CD4-positive, alpha-beta T cell treated with Interleukin-17A for 1 hour (primary cell): ENCODE measurements at regions not wholly inside any gene's neighbourhood (a gene's known extent, or its start where the extent isn't known, plus 50 kb on each side); places are given as distances from the start of the nearest gene placed in this dataset.
"Not testable (repeated sequence)": the region's sequence is repeated elsewhere in the genome, so short reads cannot be mapped to it uniquely, and the experiment has no call there.

Source experiments
- DNase-seq: peaks from one replicate; pipeline ENCODE4 v3.0.0-alpha.2; 2020

- DNase-seq = peak; percentile 37
Measured at GRCh38 chr22:40094485-40094884, 83.2 kb upstream of the TNRC6B start.

GRCh38 chr22:40099887-40100286 lies 77.8 kb upstream of the TNRC6B start:
- DNase-seq = not testable (repeated sequence)

- DNase-seq = no peak
Measured at GRCh38 chr22:40105755-40106154, 72.0 kb upstream of the TNRC6B start.

- peak; percentile 34 for DNase-seq
Measured at GRCh38 chr22:40107244-40107643, 70.5 kb upstream of the TNRC6B start.

GRCh38 chr22:40107851-40108378 lies 69.8 kb upstream of the TNRC6B start:
- DNase-seq = no peak

- DNase-seq = no peak
Measured at GRCh38 chr22:40108396-40108795, 69.3 kb upstream of the TNRC6B start.

- DNase-seq = not testable (repeated sequence)
Measured at GRCh38 chr22:40108926-40109325, 68.8 kb upstream of the TNRC6B start.

- no peak for DNase-seq
Measured at GRCh38 chr22:40111451-40111850, 66.3 kb upstream of the TNRC6B start.

- DNase-seq = no peak
Measured at GRCh38 chr22:40112595-40112994, 65.1 kb upstream of the TNRC6B start.

GRCh38 chr22:40113696-40114095 lies 64.0 kb upstream of the TNRC6B start:
- DNase-seq = no peak

GRCh38 chr22:40114411-40114810 lies 63.3 kb upstream of the TNRC6B start:
- DNase-seq = no peak

GRCh38 chr22:40116496-40117200 lies 61.1 kb upstream of the TNRC6B start:
- peak; percentile 69 for DNase-seq

GRCh38 chr22:40118979-40119378 lies 58.7 kb upstream of the TNRC6B start:
- DNase-seq = no peak

- no peak for DNase-seq
Measured at GRCh38 chr22:40120848-40121247, 56.9 kb upstream of the TNRC6B start.

- no peak for DNase-seq
Measured at GRCh38 chr22:40121461-40121860, 56.3 kb upstream of the TNRC6B start.

- no peak for DNase-seq
Measured at GRCh38 chr22:40122792-40123191, 54.9 kb upstream of the TNRC6B start.

- DNase-seq = no peak
Measured at GRCh38 chr22:40123387-40123786, 54.3 kb upstream of the TNRC6B start.
